ENCODE measurements at regions not wholly inside any gene's neighbourhood (a gene's known extent, or its start where the extent isn't known, plus 50 kb on each side); places are given as distances from the start of the nearest gene placed in this dataset.

GRCh38 chr3:71843071-71843470 lies 58.1 kb upstream of the PROK2 start:
- Histone ChIP-seq H3K79me1 (ENCODE audit: low read depth in 1 of 2, low read length in 2 of 2) (no peaks in the 10 kb centered on the region), H3K9me3 (ENCODE audit: control insufficient read depth, insufficient read depth, low read length) (no peaks in the 10 kb centered on the region), H3K4me2 (ENCODE audit: low read depth, low read length) (no peak overlapping the region), H3K14ac (replicated peaks; ENCODE audit: low read depth, low read length) (no peak overlapping the region), H2BK120ac (ENCODE audit: low read depth, low read length) (no peak overlapping the region), H2BK5ac (ENCODE audit: low read depth, low read length, poor library complexity, severe bottlenecking) (no peak overlapping the region), H3K27me3 (ENCODE audit: control insufficient read depth, insufficient read depth, low read length) (no peaks in the 10 kb centered on the region), H3K56ac (ENCODE audit: extremely low read depth, insufficient read depth, low read length) (no peak overlapping the region), H3K4me1 (ENCODE audit: control insufficient read depth, insufficient read depth, low read length) (no peaks in the 10 kb centered on the region), H3K27ac (ENCODE audit: insufficient read depth, low read length) (no peak overlapping the region), H4K5ac (ENCODE audit: low read depth, low read length) (no peak overlapping the region), H3K9ac (ENCODE audit: low read depth, low read length) (no peak overlapping the region), H3K9me1 (ENCODE audit: insufficient read depth, low read length) (no peaks in the 10 kb centered on the region), H2BK20ac (ENCODE audit: low read depth, low read length) (no peak overlapping the region), H2AFZ (replicated peaks; ENCODE audit: low read length, poor library complexity) (no peak overlapping the region), H4K91ac (ENCODE audit: insufficient read depth, low read depth, low read length) (no peak overlapping the region), H3K36me3 (ENCODE audit: control insufficient read depth, insufficient read depth, low read length) (no peaks in the 10 kb centered on the region), H2AK9ac (replicated peaks; ENCODE audit: low read depth, low read length, poor library complexity) (no peak overlapping the region), H2BK15ac (ENCODE audit: low read depth, low read length) (no peak overlapping the region), H4K8ac (ENCODE audit: low read depth in 2 of 2, low read length in 2 of 2) (no peak overlapping the region), H2AK5ac (ENCODE audit: low read depth, low read length) (no peak overlapping the region), H3K23ac (ENCODE audit: low read depth, low read length) (no peak overlapping the region), H4K20me1 (ENCODE audit: insufficient read depth, low read length) (no peaks in the 10 kb centered on the region), H3K18ac (ENCODE audit: low read depth, low read length) (no peak overlapping the region), H3K4ac (ENCODE audit: low read depth, low read length) (no peak overlapping the region), H3K4me3 (ENCODE audit: insufficient read depth, low read depth, low read length) (no peak overlapping the region)
- in situ Hi-C loops (cut with MboI; ENCODE audit: low sequenced_read_pairs), result no loop called here
- no peak for DNase-seq
- no peak for ATAC-seq (ENCODE audit: low read depth)
- intact Hi-C loops (cut with micrococcal nuclease), result no loop called here
- no TSS peak for BruUV-seq (replicated peaks)
- ChIA-PET POLR2A (ENCODE audit: unreplicated experiment) (no interaction called here), CTCF (no interaction called here)
- dilution Hi-C loops (cut with HindIII; ENCODE audit: low sequenced_read_pairs, unreplicated experiment), result no loop called here
- TF ChIP-seq, protein P1, sequence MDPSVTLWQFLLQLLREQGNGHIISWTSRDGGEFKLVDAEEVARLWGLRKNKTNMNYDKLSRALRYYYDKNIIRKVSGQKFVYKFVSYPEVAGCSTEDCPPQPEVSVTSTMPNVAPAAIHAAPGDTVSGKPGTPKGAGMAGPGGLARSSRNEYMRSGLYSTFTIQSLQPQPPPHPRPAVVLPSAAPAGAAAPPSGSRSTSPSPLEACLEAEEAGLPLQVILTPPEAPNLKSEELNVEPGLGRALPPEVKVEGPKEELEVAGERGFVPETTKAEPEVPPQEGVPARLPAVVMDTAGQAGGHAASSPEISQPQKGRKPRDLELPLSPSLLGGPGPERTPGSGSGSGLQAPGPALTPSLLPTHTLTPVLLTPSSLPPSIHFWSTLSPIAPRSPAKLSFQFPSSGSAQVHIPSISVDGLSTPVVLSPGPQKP (IDR thresholded peaks at IDR 0.05; ENCODE audit: borderline replicate concordance, low read depth, low read length), result no peak
- TF ChIP-seq, protein P2, sequence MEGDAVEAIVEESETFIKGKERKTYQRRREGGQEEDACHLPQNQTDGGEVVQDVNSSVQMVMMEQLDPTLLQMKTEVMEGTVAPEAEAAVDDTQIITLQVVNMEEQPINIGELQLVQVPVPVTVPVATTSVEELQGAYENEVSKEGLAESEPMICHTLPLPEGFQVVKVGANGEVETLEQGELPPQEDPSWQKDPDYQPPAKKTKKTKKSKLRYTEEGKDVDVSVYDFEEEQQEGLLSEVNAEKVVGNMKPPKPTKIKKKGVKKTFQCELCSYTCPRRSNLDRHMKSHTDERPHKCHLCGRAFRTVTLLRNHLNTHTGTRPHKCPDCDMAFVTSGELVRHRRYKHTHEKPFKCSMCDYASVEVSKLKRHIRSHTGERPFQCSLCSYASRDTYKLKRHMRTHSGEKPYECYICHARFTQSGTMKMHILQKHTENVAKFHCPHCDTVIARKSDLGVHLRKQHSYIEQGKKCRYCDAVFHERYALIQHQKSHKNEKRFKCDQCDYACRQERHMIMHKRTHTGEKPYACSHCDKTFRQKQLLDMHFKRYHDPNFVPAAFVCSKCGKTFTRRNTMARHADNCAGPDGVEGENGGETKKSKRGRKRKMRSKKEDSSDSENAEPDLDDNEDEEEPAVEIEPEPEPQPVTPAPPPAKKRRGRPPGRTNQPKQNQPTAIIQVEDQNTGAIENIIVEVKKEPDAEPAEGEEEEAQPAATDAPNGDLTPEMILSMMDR (conservative IDR thresholded peaks at IDR 0.05; ENCODE audit: low read depth, low read length), result no peak
- TF ChIP-seq MAFK (IDR thresholded peaks at IDR 0.05; ENCODE audit: low read depth, low read length) (no peak), NFE2L2 (IDR thresholded peaks at IDR 0.05; ENCODE audit: low read depth, low read length) (no peak), MAZ (IDR thresholded peaks at IDR 0.05; ENCODE audit: borderline replicate concordance, low read depth, low read length) (no peak), RFX5 (IDR thresholded peaks at IDR 0.05; ENCODE audit: low read depth, low read length) (no peak), CHD1 (IDR thresholded peaks at IDR 0.05; ENCODE audit: low read depth, low read length) (no peak), RCOR1 (IDR thresholded peaks at IDR 0.05; ENCODE audit: insufficient replicate concordance, low read length) (no peak), POLR2A (IDR thresholded peaks at IDR 0.05; ENCODE audit: low read depth, low read length) (no peak), MXI1 (IDR thresholded peaks at IDR 0.05; ENCODE audit: borderline replicate concordance, low read depth, low read length) (no peak), BHLHE40 (IDR thresholded peaks at IDR 0.05; ENCODE audit: low read depth, low read length) (no peak), USF2 (IDR thresholded peaks at IDR 0.05; ENCODE audit: low read depth, low read length) (no peak), CEBPB (IDR thresholded peaks at IDR 0.05; ENCODE audit: low read depth, low read length) (no peak)
- WGBS, 2 experiments (ENCODE audit: extremely low coverage in 2 of 2, insufficient read length in 1 of 2), result 74% methylated on average over 3 of the region's 6 CpGs; no CpG with 5 or more reads in 1 of the 2 experiments

All from IMR-90 (cell line).